GM21447 (cell line): ENCODE measurements at regions not wholly inside any gene's neighbourhood (a gene's known extent, or its start where the extent isn't known, plus 50 kb on each side); places are given as distances from the start of the nearest gene placed in this dataset.
"Not testable (repeated sequence)": the region's sequence is repeated elsewhere in the genome, so short reads cannot be mapped to it uniquely, and the experiment has no call there.

Experiments
- ATAC-seq: cut with Tn5 transposase; IDR thresholded peaks from one replicate; pipeline ENCODE4 v1.9.1; 2021; ENCODE audit not compliant: unreplicated experiment

DNA sequence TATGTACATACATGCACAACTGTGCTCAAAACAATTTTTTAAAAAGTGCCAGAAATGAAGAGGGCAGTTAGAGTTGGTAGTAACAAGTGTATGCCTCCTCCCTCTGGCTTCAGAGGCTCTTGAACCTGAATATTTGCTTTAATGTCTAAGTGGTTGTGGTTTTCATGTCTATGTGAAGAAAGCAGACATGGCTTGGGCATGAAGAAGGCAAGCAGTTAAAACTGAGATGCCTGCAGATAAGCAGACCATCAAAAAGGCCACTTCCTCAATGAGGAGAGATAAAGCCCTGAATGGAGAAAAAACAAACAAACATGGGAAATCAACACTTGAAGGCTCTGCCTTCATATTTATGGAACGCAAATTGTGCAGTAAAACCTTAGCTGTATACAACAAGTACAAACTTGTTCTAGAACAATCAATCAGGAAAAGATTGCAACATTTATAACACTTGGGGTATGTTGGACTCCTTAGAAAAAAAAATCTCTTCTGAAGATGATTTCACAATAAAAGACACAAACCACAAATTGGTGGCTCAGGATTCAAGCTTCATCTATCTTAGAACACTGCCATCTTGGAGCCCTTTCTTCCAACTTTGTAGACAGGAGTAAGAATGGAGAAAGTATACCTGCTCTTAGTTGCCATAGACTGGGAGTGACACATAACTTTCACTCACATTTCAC lies 52.7 kb upstream of the PLA2G4A start:
- ATAC-seq = no peak

DNA sequence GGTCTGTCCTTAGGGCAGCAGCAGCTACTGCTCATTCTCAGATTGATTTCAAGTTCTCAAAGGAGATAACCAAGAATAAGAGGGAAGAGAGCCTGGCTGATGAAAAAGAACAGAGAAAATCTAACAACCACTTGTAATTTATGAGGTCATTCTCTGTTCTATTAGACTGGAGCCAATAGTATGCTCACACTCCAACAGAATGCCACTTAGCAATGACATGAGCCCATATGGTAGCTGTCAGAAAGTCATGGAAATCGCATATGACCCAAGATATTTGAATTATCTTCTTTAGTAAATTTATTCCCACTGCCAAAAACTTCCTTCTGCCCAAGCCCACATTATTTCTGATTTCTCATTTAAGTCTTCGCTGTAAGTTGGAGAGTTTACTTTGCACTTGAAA lies 53.7 kb upstream of the PLA2G4A start:
- no peak for ATAC-seq

DNA sequence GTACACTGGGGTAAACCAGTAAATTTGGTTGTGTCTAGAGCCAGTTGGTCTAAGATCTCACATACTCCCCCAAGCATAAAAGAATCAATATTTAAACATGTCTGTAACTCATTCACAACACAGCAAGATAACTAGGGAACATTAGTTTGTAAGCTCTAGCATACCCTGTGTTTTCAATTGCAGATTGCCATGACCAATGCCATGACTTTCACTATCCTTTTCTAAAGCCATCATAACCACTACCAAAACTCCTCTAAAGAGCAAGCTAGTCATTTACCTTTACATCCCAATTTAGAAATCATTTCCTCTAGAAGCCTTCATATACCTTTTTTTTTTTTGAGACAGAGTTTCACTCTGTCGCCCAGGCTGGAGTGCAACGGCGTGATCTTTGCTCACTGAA lies 56.5 kb upstream of the PLA2G4A start:
- ATAC-seq = peak; percentile 36

DNA sequence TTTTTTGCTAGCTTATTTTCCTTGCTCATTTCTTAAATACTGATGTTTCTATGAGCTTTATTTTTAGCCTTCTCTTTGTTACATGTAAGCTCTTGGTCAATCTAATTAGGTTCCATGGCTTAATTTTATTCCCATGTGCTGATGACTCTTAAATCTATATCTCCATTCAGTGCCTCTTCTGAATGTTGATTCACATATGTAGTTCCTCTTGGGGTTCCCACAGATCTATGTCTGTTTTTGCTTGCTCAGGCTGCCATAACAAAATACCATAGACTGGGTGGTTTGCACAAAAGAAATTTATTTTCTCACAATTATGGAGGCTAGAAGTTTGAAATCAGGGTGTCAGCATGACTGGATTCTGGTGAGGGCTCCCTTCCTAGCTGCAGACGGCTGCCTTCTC lies 58.3 kb upstream of the PLA2G4A start:
- no peak for ATAC-seq

DNA sequence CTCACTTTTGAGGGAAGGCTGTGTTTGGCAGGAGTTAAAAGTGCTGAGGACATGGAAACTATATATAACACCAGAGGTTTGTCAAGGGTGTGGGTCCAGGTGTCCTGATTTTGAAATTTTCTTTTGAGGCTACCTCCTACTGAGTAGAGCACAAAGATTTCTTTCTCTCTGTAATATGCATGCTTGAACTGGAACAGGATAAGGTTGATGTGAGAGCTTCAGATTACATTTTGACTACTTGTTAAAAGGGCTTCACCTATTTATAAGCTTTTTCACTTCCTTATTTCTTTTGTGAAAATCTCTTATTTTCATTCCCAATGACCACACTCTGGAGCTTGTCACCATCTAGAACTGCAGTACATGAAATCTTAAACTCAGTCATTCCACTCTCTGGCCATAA lies 59.8 kb upstream of the PLA2G4A start:
- ATAC-seq = peak; percentile 92

DNA sequence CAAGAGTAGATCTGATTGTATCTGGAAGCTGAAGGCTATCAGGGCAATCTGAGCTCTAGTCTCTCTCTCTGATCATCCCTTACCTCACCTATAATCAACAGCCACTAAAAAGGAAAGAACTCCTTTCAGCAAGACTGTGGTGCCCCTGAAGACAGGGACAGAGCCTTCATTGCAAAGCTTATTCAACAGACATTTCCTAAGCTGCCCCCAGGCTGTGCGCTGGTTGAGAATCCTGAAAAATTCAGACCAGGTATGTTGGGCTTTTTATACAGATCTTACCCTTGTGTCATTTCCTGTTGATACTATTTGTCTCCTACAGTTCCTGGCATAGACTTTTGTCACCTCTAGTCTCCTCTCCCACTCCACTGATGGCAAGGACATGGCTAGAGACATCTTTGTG lies 63.3 kb upstream of the PLA2G4A start:
- no peak for ATAC-seq

DNA sequence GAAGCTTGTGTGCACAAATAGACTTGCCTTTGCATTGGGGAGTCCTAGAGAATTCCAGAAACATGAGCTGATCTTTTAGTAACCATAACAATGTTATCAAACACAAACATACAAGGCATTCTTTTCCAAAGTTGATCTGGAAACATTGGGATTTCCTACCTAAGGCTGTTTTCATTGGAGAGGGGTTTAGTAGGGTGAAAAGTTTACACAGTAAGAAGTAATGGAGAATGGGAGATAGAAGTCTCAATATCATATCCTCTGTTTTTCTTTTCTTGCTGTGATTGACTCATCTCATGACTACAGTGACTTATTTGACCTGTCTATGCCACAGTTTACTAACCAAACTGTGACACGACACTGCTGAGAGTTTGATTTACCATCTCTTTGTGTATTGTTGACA lies 65.6 kb upstream of the PLA2G4A start:
- ATAC-seq = peak; percentile 62

DNA sequence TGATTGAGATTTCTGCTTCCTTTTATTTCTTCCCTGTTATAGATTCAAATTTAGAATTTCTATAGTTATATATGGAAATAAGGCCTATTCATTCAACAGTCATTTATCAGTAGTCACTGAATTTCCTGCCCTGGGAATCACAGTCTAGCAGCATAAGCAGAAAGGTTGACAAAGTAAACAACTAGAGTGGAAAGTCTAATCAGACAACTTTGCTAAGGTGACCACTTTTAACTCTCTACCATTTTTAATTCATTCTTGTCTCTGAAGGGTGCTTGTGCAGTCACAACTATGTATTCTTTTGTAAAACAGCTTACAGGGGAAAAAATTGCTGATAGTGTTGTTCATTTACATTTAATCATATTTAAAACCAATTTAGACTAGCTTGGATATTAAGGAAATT lies 66.1 kb upstream of the PLA2G4A start:
- no peak for ATAC-seq

DNA sequence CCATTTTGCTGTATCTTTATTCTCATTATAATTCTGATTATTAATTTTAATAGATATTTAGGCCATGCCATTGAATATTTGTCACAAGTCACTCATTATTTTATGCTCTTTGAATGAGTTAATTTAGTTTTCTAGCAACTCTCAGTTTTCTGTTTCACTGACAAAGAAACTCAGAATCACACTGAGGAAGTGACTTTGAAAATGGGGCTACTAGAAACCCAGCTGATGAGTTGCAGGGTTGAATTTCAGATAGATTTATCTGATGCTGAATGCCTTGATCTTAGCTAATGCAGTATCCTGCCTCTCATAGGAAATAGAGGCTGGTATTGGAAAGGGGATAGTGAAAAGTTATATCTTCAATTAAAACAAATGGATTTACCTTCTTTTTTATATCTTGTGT lies 67.4 kb upstream of the PLA2G4A start:
- ATAC-seq = peak; percentile 53

DNA sequence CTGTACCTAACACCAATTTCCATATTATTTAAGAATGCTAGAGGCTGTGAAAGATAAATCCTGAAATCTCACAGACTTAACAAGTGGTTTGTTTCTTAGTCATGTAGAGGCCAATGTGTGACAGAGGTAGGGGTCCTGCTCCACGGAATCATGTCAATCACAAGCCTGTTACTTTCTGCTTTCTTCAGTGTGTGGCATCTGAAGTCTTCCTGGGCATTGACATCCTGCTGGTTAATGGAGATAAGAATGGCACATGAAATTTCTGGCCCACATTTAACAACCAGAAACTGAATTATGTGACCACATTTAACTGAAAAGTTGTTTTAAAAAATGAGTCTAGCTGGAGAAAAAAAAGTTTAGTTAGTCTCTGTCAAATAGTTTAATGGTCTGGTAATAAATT lies 68.3 kb upstream of the PLA2G4A start:
- no peak for ATAC-seq

DNA sequence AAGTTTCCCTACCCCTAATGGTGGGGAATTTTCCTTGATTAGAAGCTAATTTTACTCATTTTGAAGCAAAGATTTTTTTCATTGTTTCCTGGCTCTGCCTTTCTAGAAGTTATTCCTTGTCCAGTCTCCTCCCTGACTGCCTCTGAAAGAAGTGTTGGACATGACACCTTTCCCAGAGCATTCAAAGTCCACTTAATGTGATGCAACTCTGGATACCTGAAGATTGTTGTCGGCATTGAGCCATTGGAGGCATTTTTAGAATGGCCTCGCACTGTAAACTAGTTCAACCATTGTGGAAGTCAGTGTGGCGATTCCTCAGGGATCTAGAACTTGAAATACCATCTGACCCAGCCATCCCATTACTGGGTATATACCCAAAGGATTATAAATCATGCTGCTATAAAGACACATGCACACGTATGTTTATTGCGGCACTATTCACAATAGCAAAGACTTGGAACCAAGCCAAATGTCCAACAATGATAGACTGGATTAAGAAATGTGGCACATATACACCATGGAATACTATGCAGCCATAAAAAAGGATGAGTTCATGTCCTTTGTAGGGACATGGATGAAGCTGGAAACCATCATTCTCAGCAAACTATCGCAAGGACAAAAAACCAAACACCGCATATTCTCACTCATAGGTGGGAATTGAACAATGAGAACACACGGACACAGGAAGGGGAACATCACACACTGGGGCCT lies 69.7 kb upstream of the PLA2G4A start:
- not testable (repeated sequence) for ATAC-seq

DNA sequence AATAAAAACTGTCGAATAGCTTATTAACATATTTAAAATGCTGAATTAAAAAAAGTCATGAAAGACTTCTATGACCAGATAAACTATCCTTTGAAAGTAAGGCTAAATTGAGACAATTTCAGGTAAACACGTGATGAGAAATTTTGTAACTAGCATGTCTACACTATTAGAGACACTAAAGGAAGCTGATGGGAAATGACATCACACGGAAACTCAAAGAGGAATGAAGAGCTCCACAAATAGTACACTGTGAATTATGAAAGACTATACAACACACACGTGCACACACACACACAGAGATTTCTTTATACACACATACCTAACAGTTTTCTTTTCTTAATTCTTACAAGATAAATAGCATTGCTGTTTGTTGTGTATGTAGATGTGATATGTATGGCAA lies 70.9 kb upstream of the PLA2G4A start:
- ATAC-seq = no peak

DNA sequence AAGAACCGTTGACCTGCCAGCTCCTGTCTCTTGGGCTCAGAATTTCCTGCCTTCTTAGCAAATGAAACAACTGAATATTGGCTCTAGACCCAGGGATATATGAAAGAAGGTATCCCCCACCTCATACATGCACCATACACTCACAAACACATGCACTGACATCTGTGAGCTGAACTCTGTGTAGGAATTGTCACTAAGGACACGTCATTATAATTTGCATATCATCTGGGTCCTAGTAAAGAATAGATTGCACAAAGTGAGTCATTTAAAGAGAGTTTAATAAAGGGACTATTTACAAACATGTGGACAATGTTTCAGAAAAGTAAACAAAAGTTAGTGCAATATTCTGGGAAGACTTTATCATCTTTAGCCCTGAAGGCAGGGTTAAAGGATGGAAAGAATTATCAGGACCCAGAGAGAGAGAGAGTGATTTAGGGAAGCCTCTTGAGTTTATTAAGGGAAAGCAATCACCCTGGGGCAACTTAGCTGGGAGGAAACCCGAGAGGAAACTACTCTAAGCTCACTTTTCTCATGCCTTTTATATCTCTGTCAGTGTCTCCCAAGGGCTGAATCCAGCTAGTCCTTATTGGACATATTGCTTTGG lies 74.1 kb upstream of the PLA2G4A start:
- no peak for ATAC-seq

DNA sequence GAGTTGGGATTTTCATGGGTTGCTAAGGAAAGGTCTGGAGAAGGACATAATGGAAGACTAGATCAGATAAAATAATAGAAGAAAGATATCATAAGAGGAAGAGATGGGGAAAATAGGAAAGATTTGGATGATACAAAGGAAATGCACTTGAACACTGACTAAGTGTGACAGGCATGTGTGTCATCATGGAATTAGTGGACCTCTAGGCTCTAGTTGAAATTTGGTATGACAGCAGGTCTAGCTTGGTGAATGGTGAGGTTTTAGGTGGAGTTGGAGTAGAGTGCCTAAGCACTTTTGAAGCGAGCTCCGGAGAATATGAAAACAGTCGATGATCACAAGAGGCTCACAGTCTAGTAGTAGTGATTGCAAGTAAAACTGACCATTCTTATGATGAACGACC lies 73.0 kb upstream of the PTGS2 start:
- no peak for ATAC-seq

DNA sequence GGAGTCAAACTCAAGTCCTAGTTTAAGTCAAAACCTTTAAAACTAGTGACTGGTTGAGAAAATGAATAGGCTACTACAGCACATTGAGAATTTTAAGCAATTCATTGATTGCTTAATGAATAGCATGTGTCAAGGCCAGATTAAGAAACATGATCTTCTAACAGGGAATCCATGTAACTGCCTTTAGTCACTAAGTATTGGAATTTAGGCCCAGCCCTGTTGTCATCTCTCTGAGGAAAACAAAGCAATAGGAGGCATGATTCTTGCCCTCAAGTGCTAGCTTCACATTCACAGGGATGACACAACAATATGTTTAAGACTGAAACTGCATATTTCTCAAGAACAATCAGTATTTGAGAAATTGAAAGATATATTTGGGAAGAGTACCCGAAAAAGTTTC lies 70.0 kb upstream of the PTGS2 start:
- no peak for ATAC-seq

DNA sequence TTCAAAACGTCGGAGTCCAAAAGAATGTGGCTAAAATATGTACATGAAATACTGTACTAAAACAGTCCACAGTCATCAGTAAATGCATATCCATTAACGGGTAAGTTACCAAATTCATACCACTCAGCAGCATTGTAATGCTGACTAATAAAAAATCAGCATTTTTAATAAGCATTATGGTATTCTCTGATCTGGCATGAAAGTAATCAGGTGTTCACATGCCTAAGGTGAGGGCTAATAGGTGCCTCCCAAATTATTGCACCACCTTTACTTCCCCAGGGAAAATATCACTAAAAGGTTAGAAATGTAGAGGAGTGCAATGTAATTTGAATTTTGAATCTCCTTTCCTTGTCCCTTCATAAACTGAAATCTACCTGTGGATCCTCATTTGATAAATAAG lies 69.6 kb upstream of the PTGS2 start:
- no peak for ATAC-seq

DNA sequence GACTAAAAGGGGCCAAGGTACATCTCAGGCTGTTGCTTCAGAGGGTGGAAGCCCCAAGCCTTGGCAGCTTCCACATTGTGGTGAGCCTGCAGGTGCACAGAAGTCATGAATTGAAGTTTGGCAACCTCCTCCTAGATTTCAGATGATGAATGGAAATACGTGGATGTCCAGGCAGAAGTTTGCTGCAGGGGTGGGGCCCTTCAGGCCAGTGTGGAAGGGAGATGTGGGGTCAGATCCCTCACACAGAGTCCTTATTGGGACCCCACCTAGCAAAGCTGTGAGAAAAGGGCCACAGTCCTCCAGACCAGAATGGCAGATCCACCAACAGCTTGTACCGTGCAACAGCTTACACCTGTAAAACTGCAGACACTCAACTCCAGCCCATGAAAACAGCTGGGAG lies 67.4 kb upstream of the PTGS2 start:
- no peak for ATAC-seq

DNA sequence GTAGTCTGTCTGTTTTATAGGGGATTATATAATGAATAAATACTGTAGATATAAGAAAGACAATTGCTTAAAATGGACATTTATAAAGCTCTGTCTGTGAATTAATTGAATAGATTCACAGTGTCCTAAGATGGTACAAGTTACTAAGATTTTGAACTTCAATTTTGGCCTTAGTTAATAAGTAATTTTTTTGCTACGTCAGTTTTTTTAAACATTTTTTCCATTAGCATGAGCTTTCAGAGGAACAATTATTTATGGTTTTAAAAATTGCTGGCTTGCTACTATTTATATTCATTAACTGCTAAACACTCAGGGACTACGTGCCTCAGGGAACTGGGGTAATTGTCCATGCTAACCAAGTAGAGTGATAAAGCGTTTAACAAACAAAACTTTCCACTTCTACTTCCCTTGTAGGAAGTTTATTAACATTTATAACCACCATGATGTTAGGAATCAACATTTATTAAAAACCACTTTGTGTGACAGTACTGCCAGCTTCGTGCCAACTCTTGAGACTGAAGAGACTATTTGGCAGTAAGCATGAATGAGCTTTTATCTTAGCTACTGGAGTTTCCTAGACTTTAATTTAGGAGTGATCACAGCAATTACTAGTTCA lies 65.4 kb upstream of the PTGS2 start:
- ATAC-seq = no peak

DNA sequence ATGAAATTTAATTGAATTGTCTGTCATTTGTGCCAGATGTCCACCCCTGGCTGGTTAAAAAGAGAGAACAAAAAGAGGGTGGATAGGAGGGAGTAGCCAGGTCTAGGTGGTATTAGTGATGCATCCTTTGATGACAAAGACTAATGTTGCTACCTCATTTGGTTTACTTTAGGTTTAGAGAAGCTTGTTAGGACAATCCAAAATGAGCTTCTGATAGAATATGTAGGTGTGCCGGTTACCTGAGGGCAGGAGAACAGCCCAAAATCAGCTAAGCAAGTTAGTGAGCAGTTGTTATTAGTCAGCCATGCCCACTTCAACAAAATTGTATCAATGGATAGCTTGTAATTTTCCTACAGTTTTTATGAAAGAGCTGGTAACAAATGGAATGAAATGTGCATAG lies 61.4 kb upstream of the PTGS2 start:
- ATAC-seq = no peak

DNA sequence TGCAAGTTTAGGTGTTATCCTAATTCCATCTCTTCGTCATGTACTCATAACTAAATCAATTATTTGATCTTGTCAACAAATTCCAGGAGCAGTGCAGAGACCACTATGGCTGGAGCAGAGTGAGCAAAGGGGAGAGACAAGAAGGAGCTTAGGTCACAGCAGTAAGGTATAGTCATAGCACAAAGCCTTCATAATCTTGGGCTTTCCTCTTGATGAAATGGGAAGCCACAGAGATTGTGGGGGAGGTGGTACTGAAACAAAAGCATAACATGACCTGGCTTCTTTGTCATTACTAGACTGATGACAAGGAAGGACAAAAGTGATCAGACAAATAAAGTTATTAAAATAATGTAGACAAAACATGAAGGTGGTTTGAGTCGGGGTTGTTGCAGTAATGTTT lies 60.1 kb upstream of the PTGS2 start:
- ATAC-seq = peak; percentile 65

DNA sequence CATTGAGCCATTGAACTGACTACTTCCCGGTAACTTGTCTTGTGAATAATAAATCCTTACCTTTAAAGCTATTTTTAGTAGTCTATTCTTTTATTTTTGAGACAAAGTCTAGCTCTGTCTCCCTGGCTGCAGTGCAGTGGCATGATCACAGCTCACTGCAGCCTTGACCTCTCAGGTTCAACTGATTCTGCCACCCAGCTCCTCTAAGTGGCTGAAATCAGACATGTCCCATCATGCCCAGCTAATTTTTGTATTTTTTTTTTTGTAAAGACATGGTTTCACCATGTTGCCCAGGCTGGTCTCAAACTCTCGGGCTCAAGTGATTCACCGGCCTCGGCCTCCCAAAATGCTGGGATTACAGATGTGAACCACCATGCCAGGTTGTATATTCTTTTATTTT lies 59.3 kb upstream of the PTGS2 start:
- no peak for ATAC-seq

DNA sequence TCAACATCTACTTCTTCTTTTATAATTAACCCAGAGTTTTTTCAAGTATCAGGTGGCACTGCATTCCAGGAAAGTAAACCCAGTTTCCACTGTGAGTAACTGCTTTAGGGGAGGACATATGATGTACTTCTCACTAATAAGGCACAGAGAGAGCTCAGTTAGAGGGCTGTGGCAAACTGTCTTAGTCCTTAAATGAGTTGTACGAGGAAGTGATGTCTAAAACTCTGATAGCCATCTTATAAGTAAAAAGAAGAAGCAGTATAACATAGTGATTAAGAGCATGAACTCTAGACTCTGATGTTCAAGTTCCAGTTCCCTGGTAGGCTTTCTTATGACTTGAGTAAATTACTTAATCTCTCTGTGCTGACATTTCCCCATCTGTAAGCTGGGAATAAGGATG lies 58.7 kb upstream of the PTGS2 start:
- ATAC-seq = peak; percentile 72
